Renal cortex interstitium (tissue), 11 donors: ENCODE measurements at regions not wholly inside any gene's neighbourhood (a gene's known extent, or its start where the extent isn't known, plus 50 kb on each side); places are given as distances from the start of the nearest gene placed in this dataset.
"Not testable (repeated sequence)": the region's sequence is repeated elsewhere in the genome, so short reads cannot be mapped to it uniquely, and the experiment has no call there.

ENCODE experiments used
- DNase-seq, 11 donors: peaks; one replicate each; pipeline ENCODE4 v3.0.0-alpha.2; 2013; ENCODE audit warnings: low read depth in 9 of 11, low spot score in 4 of 11; ENCODE audit errors: extremely low read depth in 1 of 11

DNA sequence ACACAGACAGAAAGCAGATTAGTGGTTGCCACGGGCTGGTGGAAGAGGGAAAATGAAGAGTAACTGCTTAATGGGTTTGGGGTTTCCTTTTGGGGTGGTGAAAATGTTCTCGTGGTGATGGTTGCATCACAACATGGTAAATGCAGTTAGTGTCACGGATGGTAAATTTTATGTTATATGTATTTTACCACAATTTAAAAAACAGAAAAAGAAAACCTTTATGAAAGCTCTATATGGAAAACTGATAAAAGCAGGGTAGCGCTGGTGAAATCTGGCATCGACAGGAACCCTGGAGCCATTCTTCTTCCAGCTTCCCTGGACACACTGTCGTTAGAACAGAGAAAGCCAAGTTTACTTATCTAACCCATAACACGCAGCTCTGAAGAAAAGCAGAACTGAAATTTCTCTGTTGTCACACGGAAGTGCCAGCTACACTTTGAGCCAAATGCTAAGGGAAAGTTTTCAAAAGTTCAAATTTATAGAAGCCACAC is 287.7 kb upstream of the NR2F2 start:
- no peak for DNase-seq

DNA sequence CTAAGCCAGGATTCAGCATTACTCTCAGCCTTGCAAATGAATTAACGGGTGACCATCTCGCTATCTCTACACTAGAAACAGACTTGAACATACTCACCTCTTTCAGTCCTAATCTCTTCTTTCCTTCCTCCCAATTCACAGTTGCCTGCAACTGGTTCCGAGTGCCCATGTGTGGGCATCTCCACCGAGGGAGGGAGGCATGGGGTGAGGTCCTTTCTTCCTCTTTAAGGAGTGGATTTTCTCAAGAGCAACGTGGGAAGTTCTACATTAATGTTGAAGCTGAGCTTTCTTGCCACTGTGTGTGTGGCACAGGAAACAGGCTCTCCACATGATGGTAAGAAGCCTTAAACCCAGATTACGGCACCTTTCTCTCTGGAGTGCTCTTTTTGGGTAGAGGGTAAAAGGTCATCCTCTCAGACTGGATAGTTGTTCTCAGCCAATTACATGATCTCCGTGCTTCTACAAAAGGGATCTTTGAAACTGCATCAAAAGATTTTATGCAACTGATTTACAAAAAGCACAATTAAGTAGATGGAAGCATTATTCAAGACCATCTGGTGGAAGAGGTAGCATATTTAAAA is 286.8 kb upstream of the NR2F2 start:
- no peak for DNase-seq

DNA sequence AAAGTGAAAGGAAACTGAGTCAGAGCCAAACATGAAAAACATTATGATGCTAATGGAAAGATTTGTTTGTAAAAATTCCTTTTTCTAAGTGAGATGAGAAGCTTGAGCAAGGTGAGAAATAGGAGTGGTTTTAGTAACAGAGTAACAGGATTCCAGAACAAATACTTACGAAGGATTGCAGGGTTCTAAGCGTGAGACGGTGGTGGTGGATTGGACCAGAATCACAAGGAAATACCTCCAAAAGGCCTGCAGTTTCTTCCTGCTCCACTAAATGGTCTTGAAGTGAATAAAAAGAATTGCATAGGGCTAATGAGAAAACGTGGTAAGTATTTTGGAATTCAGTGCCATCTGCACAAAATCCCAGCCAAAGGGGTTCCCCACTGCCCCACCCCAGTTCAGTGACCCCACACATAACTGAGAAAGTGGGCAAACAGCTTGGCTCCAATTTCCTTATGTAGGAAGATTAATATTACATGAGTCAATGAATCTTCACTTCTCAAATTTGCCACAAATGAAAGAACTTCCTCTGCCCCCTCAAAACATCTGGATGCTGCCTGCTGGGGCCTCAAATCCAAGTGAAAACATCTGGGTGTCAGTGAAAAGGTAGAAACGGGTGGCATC is 283.8 kb upstream of the NR2F2 start:
- no peak for DNase-seq

DNA sequence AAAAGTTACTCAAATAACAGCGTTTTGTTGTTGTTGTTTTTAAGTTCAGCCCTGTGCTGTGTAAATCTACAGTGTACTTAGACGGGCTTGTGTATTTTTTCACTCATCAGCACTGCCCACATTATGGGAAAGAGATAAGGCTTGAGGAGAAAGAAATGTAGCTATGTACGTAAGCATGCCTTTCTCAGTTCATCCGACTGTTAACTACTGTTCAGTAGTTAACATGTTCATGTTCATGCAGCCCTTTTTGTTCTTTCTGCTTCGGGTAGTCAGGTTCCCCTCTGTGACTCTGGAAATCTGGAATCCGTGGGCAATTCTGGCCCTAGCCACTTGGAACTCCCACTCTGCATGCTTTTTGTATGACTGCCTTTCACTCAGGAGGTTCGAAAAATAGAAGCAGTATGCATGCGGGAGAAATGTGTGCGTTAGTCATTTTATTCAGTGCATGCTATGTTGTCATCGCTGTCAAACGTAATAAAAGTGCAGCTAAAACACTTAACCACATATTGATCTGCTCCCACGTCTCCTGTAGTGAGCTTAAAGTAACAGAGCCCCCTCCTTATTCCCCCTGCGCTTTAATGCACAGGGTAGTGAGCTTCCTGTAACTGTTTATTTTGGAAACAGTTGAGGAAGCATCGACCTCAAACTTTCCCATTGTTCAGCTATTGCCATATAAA is 283.1 kb upstream of the NR2F2 start:
- DNase-seq: peak in 1 of 11 donors; percentile 15

DNA sequence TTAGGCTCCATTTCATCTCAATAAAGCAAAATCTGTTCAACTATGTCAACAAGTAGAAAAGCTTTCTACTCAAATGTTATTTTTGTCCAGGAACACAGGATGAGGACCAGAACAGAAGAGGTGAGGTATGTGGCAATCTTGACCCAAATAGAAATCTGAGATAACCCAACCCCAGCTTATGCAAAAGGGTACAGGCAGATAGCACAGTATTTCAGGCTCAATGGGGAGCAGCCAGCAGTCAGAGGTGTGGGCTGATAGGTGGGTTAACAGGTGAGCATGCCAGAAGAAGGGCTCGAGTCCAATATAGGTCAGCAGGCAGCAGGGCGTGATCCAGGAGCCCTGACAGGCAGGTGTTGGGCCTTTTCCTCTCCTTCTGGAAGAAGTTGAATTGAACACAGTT is 281.2 kb upstream of the NR2F2 start:
- DNase-seq: no peak

DNA sequence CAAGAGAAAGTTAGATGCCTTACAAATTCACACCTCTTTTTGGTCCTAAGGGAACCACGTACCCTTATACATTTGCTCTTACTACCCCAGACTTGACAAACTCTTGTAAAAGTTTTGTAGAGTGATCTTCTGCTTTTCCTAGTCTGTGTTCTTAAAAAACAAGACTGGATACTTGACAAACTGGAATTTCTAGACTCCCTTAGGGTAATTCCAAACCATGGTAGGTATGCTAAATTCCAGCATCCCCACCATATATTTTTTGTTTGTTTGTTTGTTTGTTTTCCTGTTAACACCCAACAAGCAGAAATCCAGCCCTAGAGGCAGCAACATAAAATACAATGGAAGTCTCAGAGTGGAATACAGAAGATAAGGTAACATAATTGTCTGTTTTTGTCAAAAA is 280.7 kb upstream of the NR2F2 start:
- DNase-seq: no peak

DNA sequence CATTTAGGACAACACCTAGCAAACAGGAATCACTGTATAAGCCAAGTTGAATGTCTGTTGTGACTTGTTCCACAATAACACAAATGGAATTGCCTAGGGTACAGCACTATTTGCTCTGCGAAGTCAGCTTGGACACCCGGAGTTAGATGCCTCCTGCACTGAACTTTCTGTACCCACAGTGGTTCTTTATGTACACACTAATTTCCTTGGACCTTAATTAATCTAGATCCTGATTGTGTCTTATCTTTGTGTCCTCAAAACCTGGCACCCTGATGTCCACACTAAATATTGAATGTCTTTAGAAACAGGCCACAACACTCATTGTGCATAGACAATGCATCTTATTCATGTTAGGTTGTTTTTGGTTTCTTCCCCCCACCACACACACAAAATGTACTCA is 278.9 kb upstream of the NR2F2 start:
- DNase-seq: no peak

DNA sequence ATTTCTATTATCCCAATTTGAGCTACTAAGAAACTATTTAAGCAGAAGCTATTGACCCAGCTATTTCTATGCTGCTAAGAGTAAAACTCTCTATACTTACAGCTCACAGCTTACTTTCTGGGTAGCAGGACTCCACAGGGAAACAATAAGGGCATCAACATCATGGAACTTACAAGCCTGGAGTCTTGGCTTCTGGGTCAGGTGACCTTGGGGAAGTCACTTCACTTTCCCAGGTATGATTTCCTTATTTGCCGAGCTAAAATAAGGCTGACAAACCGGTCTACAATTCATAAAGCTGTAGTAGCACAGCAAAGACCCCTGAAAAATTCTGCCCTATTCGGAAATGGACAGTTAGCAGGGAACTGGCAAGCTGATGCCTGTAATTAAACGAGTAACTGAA is 278.3 kb upstream of the NR2F2 start:
- no peak for DNase-seq

DNA sequence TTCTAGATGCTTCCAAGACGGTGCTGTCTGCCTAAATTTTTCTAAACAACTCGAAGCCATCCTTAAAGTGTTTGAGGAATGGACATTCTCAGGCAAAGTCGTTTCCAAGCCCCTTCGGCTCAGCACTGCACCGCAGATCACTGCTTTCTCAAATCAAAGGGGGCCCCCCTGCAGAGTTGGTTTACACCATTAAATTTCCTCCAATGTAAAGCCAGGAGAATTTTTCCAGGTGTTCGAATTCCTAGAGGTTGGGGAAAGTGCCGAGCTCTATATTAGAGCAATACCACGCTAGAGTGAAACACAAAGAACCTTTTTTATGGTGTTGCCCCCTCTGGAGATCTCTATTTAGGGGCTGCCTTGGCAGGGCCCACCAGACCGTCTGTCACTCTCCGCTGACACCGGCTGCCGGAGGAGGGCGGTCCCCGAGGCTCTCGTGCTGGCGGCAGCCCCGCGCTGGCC is 277.9 kb upstream of the NR2F2 start:
- DNase-seq: no peak

DNA sequence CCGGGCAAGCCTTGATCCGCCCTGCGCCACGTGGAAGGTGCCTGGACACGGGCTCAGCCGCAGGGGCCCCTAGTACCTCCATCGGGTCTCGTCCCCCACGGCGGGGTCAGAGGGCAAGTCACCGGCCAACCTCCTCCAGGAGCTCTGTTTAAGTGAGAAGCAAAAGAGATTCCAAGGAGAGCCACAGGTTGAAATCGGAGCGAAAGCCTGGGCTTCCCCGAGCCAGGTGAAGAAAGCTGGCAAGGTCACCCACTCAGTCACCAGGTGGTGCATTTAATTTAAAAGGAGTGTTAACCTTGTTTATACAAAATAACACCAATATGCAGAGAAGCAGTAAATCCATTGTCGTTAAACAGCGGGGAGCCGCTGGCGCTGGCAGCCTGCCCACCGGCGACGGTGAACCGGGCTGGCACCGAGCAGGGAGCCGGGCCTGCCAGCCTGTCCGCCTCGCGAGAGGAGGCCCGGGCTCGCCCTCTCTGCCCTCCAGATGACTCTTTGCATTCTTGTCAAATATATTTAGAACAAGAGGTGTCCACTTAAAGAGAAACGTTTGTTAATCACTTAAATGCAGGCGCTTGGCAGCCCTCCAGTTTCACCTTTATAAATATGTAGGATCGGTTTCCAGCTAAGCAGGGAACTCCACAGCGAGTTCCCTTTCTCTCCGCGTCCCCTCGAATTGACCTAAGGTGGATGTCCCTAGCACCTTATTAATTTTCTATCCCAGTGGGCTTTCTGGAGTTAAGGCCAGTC is 277.3 kb upstream of the NR2F2 start:
- DNase-seq: peak in 4 of 11 donors; percentile 37 to 67 (median 55)

DNA sequence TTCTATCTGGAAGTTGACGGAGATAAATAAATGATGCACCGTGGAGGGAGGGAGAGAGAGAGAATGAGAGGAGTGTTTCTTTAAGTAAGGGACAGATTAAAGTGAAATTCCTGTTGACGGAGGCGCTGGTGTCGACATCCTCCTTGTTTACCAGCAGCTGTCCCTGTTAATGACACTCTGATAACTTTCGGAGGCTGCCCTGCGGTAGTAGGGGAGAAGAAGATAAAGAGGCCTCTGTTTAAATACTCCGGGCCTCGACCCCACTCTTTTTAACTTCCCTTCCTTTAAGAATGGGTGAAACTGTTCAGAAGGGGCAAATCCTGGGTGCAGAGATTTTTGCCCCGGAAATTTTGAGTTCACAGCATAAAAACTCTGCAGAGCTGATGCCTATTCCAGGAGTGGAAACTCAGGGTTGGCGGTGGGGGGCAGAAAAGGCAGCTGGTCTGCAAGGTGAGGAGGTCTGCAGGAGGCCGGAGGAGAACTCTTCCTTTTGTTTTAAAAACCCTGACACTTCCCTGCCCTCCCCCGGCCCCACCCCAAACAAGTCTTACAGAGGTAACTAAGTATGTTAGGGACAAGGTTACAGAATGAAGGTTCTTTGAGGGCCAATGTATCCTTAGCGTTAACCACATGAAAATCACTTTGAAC is 276.6 kb upstream of the NR2F2 start:
- peak in 1 of 11 donors; percentile 28 for DNase-seq

DNA sequence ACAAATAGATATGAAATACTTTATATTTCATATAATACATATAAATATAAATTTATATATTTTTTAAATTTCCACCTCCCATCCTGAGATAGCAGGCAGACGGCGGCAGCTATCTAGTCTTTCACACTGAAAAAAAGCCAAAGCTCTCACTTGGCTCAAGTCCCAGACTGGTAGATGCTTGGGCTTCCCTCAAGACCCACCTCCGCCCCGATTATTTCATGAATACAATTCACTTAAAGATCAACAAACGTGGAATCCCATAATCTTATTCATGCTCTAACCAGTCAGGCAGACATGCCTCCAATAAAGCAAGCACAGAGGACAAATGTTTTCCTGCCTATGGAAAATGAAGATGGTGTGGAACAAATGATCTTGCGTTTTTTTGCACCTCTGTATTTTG is 275.9 kb upstream of the NR2F2 start:
- DNase-seq: no peak

DNA sequence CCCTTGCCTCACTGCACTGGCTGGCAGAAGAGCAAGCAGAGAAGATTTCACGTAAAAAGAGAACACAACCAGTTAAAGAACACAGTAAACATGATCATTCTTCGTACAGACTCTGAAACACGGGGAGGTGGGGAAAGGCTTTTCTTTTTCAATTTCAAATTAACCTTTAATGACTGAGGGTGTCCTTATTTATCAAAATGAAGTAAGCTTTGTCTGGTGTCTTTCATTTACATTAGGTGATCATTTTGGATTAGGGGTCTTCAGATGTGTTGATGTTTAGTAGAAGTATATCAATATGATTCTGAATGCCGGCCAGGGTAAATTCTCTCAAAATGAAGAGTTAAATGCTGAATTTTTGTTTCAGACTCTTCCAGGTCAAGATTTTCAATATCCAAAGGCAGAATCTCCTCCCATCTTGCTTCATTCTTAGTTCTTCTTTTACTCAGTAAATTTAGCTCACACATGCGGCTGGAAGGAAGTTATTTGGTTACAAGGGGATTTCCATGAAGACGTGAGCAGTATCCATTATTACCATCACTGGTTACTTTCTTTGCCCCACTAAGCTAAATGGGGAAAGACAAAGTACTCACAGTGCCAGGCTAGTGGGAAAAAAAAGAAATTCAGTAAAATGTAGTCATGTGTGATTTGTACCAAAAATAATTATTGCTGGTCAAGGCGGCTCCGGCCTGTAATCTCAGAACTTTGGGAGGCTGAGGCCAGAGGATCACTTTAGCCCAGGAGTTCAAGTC is 272.2 kb upstream of the NR2F2 start:
- no peak for DNase-seq

DNA sequence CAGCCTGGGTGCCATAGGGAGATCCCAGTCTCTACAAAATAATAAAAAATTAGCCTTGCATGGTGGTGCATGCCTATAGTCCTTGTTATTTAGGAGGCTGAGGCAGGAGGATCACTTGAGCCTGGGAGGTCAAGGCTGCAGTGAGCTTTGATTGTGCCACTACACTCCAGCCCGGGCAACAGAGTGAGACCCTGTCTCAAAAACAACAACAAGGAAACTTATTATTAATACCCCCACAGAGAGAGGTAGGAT is 271.7 kb upstream of the NR2F2 start:
- not testable (repeated sequence) for DNase-seq

DNA sequence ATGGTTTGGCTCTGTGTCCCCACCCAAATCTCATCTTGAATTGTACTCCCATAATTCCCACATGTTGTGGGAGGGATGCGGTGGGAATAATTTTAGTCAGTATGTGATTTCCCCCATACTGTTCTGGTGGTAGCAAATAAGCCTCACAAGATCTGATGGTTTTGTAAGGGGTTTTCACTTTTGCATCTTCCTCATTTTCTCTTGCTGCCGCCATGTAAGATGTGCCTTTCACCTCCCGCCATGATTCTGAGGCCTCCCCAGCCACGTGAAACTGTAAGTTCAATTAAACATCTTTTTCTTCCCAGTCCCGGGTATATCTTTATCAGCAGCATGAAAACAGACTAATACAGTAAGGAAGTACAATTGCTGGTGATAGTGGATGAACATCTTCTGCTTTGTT is 269.9 kb upstream of the NR2F2 start:
- not testable (repeated sequence) for DNase-seq

DNA sequence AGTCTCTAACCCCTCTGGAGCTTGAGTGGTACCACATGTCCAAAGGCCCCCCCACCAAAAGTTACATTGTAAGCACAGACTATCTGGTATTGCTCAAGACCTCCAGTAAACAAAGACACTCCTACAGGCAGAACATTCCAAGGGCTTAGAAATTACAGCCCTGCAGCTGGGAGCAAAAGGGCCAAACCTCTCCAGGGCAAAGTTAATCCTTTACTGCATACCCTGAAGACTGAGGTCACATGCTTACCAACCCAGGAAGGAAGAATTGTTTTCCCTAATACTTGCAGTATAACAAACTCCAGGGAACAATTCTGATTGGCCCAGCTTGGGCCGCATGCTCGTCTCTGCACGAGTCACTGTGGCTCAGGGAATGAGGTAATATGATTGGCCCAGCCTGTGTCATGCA is 266.1 kb upstream of the NR2F2 start:
- DNase-seq: no peak

DNA sequence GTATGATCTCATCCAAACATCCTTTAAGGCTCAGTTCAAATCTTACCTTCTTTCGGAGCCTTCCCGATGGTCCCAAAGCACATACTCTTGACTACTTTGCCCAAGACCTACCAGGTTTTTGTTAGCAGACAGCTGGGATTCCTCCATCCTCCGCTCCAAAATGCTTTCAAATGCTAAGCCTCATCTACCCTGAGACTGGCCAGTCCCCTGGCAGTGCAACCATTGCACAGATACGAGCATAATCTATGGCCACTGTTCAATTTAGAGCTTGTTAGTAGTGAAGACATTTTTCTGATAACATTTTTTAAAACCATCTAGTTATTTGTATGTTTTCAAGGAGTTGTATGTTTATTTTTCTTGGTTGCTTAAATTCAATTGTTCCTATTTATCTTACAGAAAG is 264.4 kb upstream of the NR2F2 start:
- no peak for DNase-seq

DNA sequence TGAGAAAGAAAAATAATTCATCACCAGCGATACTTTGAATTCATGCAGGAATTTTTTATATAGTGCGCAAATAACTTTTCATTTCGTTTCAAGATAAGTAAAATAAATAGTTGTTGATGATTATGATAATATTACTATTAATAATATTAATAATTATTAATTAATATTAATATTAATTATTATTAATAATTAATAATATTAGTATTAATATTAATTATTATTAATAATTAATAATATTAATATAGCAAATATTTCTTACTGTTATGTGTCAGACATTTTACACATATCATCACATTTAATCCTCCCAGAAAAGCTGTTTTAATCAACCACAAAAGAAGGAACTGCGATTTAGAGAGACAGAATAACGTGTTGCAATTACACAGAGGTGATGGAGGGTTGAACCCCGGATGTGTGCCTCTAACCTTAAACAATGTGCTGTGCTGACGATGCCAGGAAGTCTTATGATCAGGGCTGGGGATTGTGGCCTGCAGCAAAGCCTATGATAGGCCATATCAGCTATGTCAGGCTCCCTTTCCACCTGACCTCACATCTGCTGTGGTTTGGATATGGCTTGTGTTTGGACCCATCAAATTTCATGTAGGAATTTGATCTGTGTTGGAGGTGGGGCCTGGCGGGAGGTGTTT is 263.5 kb upstream of the NR2F2 start:
- DNase-seq: no peak

DNA sequence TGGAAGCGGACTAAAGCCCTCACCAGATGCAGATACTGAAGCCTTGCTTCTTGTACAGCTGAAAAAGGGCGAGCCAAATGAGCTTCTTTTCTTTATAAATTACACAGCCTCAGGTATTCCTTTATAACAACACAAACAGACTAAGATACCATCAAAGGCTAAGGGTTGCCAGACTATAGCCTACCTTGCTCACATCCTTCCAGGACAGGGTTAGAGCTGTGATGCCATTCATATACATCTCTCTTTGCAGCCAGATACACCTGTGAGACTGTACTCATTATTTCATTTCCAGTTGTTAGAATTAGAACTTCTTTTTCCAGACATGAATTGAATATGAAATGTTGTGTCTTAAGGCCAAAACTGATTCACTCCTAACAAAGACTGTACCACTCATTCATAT is 262.8 kb upstream of the NR2F2 start:
- DNase-seq: no peak
